ENCODE measurements at regions not wholly inside any gene's neighbourhood (a gene's known extent, or its start where the extent isn't known, plus 50 kb on each side); places are given as distances from the start of the nearest gene placed in this dataset.

DNA sequence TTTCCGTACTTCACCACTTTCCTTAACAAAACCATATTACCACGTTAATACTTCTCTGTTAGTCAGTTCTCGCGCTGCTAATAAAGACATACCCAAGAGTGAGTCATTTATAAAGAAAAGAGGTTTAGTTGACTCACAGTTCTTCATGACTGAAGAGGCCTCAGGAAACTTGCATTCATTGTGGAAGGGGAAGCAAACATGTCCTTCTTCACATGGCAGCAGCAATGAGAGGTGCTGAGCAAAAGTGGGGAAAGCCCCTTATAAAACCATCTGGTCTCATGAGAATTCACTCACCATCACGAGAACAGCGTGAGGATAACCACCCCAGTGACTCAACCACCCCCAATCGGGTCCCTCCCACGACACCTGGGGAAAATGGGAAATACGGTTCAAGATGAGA is 289.8 kb upstream of the CLNK start:
- DNase-seq: no peak

DNA sequence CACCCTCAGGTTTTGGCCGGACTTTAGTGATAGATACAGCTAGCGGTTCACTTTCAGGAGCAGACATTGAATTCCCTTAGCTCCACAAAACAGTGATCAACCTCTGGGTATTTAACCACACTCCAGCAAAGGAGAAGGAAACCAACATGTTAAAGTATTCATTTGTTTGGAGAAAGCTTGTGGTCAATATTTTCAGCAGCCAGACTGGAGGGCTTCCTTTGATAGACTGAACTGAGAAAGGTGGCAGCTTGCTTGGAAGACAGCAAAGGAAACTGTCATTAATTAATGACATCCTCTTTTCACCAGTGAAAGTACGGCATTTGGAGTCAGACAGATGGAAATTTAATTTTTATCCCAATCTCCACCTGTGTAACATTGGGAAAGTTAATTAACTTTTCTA is 289.1 kb upstream of the CLNK start:
- no peak for DNase-seq

DNA sequence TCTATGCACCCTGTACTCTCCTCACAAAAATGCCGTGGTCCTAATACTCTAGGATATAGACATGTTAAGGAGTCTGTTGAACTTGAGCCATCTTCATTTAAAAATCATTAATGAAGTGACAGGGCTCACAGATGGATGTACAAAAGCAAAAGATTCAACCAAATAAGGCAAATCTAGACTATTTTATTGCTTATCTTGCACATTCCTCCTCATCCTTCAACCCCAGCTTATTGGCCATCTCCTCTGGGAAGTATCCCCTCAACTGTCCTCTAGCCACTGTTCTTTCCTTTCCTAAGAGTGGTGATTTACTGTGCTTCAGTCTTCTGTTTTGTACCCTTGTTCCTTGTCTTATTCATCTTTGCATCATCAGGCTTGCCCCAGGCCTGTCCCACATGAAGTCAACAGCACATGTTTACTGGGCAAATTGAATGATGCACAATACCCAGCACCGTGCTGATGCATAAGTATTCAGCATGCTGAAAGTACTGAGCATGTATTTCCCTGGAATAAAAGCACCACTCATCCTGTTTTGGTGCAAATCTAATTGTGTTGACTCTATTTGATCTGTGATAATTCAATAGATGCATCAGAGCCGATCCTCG is 287.3 kb upstream of the CLNK start:
- no peak for DNase-seq

DNA sequence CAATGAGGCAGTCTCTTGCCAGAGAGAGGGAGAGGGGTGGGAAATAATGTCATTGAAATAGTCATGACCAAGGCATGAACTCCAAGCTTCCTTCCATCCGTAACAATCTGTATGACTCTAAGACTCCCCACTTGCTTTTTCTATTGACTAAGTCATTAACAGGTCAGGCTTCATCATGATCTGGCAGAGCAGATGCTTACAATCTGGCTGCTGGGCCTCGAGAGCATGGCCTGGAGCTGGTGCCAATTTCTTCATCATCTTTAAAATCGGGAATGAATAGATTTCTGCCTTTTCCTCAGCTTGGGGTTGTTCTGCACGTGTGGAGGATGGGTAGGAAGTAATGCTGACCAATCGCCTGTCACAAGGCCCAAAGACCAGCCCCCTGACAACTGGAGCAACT is 280.6 kb upstream of the CLNK start:
- DNase-seq: no peak

DNA sequence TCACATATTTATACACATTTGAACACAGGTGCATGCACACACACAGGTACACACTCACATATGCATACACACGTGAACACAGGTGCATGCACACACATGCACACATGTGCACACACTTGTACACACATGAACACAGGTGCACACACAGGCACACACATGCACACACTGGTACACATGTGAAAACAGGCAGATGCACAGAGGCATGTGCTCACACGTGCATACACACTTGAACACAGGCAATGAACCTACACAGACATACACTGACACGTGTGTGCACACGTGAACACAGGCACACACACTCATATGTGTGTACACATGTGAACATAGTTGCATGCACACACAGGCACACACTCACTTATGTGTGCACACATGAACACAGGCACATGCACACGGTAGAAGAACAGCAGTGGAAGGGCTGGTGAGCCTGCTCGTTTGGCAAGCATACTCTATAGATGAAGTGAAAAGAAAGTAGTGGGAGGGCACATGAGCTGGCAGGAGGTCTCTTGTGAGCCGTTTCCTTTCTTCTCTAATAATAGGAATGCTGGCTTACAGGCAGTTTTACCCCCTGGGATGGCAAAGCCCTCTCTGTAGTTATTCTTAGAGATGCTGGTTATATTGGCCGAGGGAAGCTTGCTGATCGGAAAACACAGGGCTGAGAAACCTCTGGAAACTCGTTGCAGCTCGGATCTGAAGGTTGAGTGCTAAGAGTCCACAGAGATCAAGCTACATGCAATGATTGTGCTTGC is 279.6 kb upstream of the CLNK start:
- DNase-seq: no peak

DNA sequence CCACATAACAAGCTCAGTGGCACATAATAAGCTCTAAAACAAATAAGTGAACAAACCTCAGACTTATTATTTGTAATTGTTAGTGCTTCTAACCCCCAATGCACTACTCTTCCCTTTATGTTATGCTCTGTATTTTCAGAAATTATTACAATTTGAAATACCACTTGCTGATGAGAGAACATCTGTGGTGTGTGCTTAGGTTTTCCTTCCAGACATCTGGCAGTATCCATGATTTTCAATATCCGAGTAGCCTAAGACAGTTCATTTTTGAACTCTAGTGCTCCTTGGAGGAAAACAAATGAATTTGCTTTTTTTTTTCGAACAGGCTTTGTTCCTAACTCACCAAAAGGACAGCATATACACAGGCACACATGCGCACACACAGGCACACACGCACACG is 278.7 kb upstream of the CLNK start:
- no peak for DNase-seq

DNA sequence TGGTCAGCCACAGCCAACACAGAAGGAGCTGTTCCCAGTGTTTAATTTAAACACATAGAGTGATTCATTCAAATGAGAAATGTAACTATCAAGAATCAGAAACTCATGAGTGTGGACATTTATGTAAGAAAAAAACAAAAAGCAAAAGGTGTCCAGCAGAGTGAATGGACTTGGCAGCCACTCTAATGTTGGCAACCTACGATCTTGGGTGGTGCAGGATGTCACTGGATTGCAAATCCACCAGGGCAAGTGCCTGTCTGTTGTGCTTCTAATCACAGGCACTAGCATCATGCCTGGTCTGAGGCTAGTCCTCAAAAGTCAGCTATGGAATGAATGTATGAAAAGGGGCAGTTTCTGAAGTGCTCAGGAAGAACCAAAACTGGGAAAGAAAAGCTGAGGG is 277.7 kb upstream of the CLNK start:
- DNase-seq: no peak

DNA sequence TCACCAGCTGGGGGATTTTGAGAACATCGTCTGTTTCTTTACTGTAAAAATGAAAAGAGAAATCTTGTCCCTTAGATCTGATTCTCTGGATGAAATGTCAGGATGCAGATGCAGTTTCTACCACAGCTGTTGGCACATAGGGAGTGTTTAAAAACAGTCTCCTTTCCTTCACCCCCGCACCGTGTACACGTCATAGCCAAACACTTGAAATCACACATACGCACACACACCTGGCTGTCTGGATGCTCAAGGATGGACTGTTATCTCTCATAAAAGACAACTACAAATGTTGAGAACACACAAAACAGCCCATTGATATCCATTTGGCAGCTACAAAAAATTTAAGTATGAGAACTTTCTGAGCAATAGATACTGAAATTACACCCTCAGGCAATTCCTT is 275.8 kb upstream of the CLNK start:
- no peak for DNase-seq

DNA sequence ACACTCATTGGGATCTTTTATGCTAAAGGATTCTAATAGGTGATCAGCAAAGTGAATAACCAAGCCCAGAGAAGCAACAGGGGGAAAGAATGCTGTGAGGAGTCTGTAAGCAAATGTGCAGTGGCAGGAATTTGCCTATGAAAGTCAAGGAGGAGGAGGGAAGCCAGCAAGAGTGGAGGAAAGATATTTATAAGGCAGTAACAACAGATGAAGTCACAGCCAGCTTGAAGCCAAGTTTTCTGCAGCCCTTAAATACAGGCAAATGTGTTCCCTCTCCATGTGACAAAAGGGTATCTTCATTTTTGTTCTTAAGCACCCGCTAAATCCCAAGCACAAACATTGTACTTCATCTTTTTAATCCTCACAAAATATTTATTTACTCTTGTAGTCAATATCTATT is 275.0 kb upstream of the CLNK start:
- no peak for DNase-seq

DNA sequence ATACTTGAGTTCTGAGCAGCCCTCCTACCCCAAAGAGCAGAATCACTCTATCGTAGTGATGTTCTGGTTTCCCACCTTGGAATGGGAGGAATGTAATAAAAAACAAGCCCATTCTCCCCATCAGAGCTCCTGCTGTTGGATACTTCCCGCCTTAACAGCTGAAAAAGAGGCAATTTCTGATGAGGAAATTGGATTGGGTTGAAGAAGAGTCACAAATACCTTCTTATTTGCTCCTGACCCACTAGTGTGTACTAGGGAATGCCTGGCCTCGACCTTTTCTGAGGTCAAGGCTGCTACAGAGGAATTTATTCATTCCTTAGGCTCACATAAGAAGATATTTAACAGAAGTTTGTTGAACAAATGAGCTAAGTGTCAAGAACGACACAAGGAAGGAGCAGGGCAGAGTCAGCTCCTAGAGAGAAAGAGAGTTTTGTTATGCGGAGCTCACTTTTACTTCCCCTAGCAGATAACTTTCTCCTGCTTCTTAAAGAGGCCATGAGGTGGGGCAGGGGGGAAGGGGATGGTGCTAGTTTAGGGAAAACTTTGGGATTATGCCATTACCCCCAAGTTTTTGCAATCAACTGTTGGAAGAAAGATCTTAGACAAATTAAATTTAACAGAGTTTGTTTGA is 273.8 kb upstream of the CLNK start:
- DNase-seq: no peak

DNA sequence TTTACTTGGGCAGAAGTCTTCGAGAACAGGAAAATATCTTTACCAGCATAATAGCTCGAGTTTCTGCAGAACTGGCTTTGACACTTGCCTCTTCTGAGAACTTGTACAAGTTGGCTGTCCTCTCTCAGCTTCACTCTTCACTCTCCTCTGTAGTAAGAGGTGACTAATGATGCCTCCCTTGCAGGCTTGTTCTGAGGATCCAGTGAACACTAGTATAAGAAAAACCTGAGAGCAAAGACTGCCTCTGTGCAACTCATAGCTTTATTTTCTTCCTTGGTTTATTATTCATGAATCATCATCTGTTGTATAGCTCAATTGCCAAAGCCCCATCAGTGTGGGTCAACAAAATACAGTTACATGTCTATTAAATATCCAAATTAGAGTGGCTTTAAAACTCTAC is 266.7 kb upstream of the CLNK start:
- DNase-seq: no peak

DNA sequence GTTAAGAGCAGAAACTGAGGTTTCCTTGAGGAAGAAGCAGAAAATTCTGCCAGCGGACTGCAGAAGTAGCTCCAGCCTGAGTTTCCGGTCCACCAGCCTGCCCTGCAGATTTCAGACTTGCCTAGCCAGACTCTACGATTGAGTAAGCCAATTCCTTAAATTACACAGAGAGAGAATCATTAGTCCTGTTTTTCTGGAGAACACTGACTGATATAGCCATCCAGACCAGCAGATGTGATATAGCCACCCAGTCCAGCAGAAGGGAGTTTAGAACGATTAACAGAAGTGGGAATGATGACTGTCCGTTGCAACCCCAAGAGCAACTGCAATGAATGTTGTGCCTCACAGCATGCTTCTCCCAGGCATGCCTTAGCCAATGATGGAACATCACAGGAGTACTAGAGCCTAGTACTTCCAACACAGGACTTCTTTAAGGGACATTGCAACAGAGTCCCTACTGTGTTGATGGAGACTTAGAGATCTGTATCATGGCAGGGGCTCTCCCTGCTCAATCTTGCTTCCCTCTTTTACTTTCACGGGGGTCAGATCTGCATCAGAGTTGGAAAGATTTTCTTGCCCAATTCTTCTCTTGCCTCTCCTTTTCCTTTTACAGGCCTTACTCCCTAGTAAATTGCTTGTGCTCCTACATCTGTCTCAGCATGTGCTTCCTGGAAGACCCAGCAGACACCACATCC is 264.6 kb upstream of the CLNK start:
- no peak for DNase-seq

DNA sequence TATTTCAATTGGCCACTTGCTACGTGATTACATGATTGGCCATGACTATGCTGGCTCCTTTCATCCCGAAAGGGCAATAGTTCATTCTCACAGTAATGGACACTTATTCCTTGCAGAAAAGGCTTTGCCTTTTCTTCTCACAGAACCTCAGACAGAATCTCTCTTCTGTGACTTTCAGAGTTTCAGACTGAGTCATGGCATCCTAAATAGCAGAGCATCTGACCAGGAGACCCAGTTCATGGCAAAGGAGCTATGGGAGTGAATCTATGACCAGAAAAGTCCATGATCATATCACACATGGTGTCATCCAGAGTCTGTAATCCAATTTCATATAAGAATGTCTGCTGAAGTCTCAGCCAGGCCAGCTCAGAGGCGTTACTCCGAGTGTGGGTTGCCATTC is 263.3 kb upstream of the CLNK start:
- DNase-seq: no peak

DNA sequence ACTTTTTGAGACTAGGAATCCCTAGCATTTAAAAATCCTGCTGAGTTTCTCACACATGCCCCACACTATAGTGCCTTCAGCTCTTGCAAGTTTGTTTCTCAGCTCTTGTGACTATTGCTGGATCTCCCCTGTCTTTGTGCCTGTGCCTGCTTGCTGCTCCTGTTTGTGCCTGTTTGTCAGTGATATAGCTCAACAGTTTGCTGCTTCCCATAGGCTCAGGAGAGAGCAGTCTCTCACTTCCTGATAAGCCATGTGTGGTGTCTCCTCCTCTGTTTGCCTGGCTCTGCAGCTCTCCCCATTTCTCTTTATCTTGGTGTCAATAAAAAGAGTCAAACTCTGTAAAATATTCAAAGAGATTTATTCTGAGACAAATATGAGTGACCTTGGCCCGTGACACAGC is 259.8 kb upstream of the CLNK start:
- DNase-seq: no peak

DNA sequence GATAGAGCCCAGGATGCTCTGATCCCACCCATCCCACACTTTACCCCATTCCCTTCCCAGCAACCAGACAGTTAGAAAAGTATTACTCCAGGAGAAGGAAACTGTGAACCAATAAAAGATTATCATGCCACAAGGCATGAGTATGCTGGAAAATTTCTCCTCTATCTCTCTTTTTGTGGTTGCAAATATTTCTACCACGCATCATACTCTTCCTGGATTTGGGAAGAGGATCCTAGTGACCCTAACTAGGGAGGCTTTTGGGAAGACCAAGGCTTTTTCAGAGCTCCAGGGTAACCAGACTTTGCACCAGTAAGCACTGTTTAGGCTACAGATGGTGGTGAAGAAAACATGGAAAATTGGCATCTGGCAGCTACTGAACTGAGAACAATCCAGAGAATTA is 257.6 kb upstream of the CLNK start:
- no peak for DNase-seq

DNA sequence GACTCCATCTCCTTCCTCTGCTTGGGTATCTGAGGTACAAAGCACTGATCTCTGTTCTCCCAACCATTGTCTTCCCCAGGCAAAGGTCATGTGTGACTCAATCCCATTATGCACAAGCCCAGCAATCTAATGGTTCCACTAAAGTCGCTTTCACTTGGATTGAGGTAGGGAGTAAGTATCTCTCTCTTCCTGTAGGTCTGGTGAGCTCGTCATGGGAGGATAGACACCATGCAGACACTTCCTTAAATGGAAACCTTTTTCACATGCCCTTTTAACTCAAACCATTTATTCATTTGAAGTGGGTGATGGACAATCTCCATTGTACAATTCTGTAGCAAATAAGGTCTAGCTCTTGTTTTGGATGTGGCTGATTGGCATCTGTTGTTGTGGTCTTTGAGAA is 245.2 kb upstream of the CLNK start:
- DNase-seq: no peak

DNA sequence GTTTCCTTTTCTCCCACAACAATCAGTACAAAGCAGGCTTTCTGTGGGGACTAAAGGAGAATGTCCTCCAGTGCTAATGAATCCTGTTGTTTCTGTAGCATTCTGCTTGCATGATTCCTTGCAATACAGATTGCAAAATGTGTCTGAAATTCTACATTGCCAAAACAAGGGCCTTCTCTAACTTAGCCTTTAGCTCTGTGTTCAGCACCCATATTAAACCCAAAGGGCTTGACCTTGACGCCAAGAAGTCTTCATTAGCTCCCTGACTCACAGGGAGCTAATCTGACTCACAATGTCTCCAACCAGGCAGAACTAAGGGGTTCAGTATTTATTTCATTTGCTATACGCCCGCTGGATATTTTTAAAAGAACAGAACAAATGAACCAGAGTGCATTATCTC is 241.4 kb upstream of the CLNK start:
- DNase-seq: no peak

DNA sequence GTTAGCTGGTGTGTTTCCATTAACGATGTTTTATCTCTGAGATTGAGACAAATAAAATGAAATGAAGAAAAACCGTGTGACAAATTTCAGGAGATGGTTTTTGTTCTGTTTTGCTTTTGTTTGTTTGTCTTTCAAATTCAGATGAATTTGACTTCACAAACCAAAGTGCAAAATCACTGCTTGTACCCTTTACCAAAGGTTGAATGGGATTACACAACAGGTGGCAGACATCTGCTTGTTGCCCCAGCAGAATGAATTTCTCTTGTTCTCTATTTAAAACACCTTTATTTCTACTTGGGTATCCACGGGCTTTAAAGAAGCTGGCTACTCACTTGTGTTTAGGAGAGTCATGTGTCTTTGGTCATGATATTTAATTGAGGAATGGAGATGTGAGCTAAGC is 239.7 kb upstream of the CLNK start:
- no peak for DNase-seq

DNA sequence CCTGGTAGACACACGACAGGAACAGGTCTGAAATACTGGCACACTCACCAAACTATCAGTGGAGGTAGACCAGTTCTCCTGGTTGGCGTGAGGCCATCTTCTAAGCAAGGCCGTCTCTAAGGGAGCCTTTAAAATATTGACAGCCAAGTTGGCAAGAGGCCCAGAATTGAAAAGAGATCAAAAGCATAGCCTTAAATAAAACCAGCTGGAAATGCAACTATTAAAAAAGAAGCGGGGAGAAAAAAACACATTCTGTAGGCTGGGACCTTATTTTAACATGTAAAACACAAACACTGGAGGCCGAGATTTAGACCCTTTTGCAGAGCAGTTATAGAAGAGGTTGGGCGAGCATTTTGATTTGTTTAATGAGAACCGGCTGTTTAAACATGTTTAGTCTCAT is 233.0 kb upstream of the CLNK start:
- DNase-seq: no peak

DNA sequence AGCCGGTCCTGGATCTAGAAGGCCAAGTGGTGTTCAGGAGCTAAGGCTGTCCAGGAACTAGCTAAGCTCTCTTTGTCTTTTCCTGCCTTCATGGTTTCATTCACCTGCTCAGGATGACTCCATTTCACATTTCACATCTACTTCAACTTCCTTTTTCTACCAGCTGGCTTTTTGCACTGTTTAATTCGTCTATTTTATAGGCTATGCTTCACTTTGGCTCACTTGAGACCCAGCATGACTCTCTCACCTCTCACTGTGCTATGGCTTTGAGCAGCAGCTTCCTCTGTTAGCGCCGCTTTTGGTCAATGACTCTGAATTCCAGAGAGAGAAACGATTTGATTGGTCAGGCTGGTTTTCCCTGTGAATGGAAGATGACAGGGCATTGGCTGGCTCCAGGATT is 213.5 kb upstream of the CLNK start:
- no peak for DNase-seq

DNA sequence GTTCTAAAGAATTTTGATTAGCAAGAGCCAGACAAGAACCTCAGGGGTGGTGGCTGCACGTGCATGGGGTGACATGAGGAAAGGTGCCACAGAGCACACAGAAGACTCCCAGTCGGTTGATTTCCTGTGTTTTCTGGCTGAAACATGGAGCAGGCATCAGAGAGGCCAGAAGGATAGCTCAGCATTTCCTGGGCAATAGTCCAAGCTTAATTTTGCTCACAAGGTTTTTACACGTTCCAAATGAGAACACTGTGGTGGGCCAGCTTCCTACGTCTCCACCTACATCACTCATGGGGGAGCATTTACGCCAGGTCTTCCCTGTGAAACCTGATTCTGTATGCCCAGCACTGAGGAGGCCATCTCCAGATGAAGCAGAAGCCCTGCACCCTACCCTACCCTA is 212.5 kb upstream of the CLNK start:
- no peak for DNase-seq

DNA sequence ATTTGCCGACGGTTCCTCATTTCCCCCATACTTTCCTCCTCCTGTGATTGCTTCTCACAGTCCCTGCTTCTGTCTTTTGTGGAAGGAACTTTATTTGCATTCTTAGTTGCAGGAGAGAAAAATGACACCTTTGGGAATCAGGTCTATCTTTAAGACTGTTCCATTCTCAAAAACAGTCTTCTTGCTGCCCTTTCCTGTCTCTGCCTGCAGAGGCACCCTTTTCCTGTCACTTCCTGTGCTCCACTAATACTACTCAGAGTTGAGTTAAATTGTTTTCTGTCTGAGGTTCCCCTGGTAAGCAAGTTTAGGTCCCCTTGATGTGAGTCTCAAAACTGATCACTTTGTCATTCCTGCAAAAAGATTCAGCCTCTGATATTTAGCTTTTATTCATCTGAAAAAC is 208.8 kb upstream of the CLNK start:
- DNase-seq: no peak

DNA sequence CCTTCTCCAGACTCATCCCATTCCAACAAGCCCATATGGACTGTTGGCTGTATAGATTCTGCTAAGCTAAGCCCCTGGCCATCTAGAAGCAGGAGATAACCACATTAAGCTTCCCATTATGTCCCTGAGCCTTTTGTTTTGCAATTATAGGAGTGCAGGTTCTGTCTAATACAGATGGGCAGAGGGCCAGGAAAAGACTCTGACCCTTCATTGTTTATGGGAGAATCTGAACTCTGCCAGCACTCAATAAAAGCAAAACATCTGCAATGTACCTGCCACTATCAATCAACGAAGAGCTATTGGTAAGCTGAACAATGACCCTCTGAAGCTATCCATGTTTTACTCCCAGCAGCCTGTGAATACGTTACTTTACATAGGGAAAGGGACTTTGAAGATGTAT is 207.3 kb upstream of the CLNK start:
- no peak for DNase-seq

DNA sequence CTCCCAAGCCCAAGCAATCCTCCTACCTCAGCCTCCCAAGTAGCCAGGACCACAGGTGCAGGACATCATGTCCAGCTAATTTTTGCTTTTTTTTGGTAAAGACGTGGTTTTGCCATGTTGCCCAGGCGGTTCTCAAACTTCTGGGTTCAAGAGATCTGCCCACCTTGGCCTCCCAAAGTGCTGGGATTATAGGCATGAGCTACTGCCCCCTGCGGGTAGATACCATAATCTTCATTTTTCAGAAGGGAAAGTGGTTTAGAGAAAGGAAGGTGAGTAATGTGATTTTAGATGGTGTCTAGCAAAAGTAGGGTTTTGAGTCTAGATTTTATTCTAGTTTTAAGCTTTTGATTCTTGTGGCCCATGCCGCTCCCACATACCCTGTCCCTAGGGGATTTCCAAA is 205.3 kb upstream of the CLNK start:
- no peak for DNase-seq
